GM23338 (cell line): ENCODE measurements at regions not wholly inside any gene's neighbourhood (a gene's known extent, or its start where the extent isn't known, plus 50 kb on each side); places are given as distances from the start of the nearest gene placed in this dataset.

ENCODE experiments used
- ATAC-seq: fragments of 200-7000 bp; cut with Tn5 transposase; 3 replicates; pipeline ENCODE4 v1.9.1; 2020
- DNase-seq: peaks from one replicate; pipeline ENCODE4 v3.0.0-alpha.2; 2015; ENCODE audit warnings: low spot score
- H2AFZ ChIP-seq: fragments of 200-600 bp; sonication (generic); 2 replicates; pipeline ENCODE4 v1.8.0; 2016; ENCODE audit warnings: antibody characterized with exemption, mild to moderate bottlenecking, moderate library complexity
- H3F3A ChIP-seq: fragments of 200-600 bp; sonication (generic); replicated peaks from 2 replicates; pipeline ENCODE4 v1.8.0; 2017; ENCODE audit warnings: antibody characterized with exemption, mixed run types, low read depth
- H3K27ac ChIP-seq: fragments of 200-600 bp; sonication (generic); 2 replicates; pipeline ENCODE4 v1.6.1; 2016; ENCODE audit warnings: low read depth
- H3K27me3 ChIP-seq: fragments of 200-600 bp; sonication (generic); 2 replicates; pipeline ENCODE4 v1.8.0; 2016; ENCODE audit warnings: mild to moderate bottlenecking, mixed run types, moderate library complexity; ENCODE audit not compliant: insufficient read depth
- H3K36me3 ChIP-seq: fragments of 200-600 bp; sonication (generic); 2 replicates; pipeline ENCODE4 v1.8.0; 2016; ENCODE audit warnings: mild to moderate bottlenecking; ENCODE audit not compliant: insufficient read depth
- H3K4me1 ChIP-seq: fragments of 200-600 bp; sonication (generic); 2 replicates; pipeline ENCODE4 v1.8.0; 2016; ENCODE audit warnings: mild to moderate bottlenecking, moderate library complexity; ENCODE audit not compliant: insufficient read depth
- H3K4me2 ChIP-seq: fragments of 200-600 bp; sonication (generic); 2 replicates; pipeline ENCODE4 v1.7.1; 2017; ENCODE audit warnings: mixed run types
- H3K4me3 ChIP-seq: fragments of 200-600 bp; sonication (generic); 2 replicates; pipeline ENCODE4 v1.6.1; 2016; ENCODE audit warnings: mixed run types
- H3K79me2 ChIP-seq: fragments of 200-600 bp; sonication (generic); replicated peaks from 2 replicates; pipeline ENCODE4 v1.8.0; 2017; ENCODE audit warnings: mild to moderate bottlenecking; ENCODE audit not compliant: insufficient read depth
- H3K9me2 ChIP-seq: fragments of 200-600 bp; sonication (generic); 2 replicates; pipeline ENCODE4 v1.8.0; 2017; ENCODE audit not compliant: insufficient read depth
- H4K20me1 ChIP-seq: fragments of 200-600 bp; sonication (generic); replicated peaks from 2 replicates; pipeline ENCODE4 v1.8.0; 2017; ENCODE audit warnings: mild to moderate bottlenecking; ENCODE audit not compliant: insufficient read depth
- H3K27ac Mint-ChIP-seq: 2 replicates; pipeline ENCODE4 v1.8.0; 2020; ENCODE audit warnings: inconsistent platforms, mild to moderate bottlenecking, moderate library complexity, mixed read lengths
- H3K27me3 Mint-ChIP-seq: 3 replicates; pipeline ENCODE4 v1.8.0; 2022; ENCODE audit warnings: low read depth, mild to moderate bottlenecking, moderate library complexity, mixed read lengths, inconsistent platforms; ENCODE audit not compliant: insufficient read depth, poor library complexity
- H3K36me3 Mint-ChIP-seq: 3 replicates; pipeline ENCODE4 v1.8.0; 2021; ENCODE audit warnings: low read depth, mild to moderate bottlenecking, inconsistent platforms, moderate library complexity, mixed read lengths
- H3K4me1 Mint-ChIP-seq: 3 replicates; pipeline ENCODE4 v1.8.0; 2020; ENCODE audit warnings: mild to moderate bottlenecking, inconsistent platforms, mixed read lengths
- H3K4me3 Mint-ChIP-seq: 3 replicates; pipeline ENCODE4 v1.8.0; 2021; ENCODE audit warnings: moderate library complexity, mild to moderate bottlenecking, inconsistent platforms, mixed read lengths
- H3K9me3 Mint-ChIP-seq: 3 replicates; pipeline ENCODE4 v1.8.0; 2020; ENCODE audit warnings: moderate library complexity, mild to moderate bottlenecking, inconsistent platforms, mixed read lengths
- CREB1 ChIP-seq: fragments of 250-450 bp; sonication (Bioruptor Pico); IDR thresholded peaks from 2 replicates; pipeline ENCODE4 v1.5.0; 2020; ENCODE audit warnings: low read depth, mild to moderate bottlenecking, moderate library complexity
- ETS1 ChIP-seq: IDR thresholded peaks from 2 replicates; pipeline ENCODE4 v1.6.1; 2016; ENCODE audit warnings: antibody characterized with exemption
- EZH2 ChIP-seq: fragments of 200-600 bp; sonication (generic); IDR thresholded peaks from one replicate; pipeline ENCODE4 v1.8.0; 2017; ENCODE audit warnings: antibody characterized with exemption, mild to moderate bottlenecking, low read depth; ENCODE audit not compliant: unreplicated experiment
- JUNB ChIP-seq: IDR thresholded peaks from one replicate; pipeline ENCODE4 v1.6.1; 2016; ENCODE audit warnings: antibody characterized with exemption; ENCODE audit not compliant: unreplicated experiment
- NANOG ChIP-seq: IDR thresholded peaks from 2 replicates; pipeline ENCODE4 v1.6.1; 2016; ENCODE audit warnings: antibody characterized with exemption, borderline replicate concordance
- POLR2AphosphoS5 ChIP-seq: IDR thresholded peaks from 2 replicates; pipeline ENCODE4 v1.6.1; 2016; ENCODE audit warnings: antibody characterized with exemption, low read depth
- ZNF331 ChIP-seq: fragments of 250-450 bp; sonication (Bioruptor Pico); IDR thresholded peaks from 2 replicates; pipeline ENCODE4 v1.5.0; 2020; ENCODE audit warnings: low read depth, mild to moderate bottlenecking, moderate library complexity
- ZNF462 ChIP-seq: fragments of 250-450 bp; sonication (Bioruptor Pico); IDR thresholded peaks from 2 replicates; pipeline ENCODE4 v1.5.0; 2020; ENCODE audit warnings: mild to moderate bottlenecking, moderate library complexity

GRCh38 chr4:8700531-8700930 lies 108.0 kb downstream of the CPZ start:
- Histone ChIP-seq H3K79me2 (no peaks in the 10 kb centered on the region), H3K4me1 (no peaks in the 10 kb centered on the region), H3K4me3 (no peak overlapping the region), H3K27me3 (no peaks in the 10 kb centered on the region), H2AFZ (0 out of 2 replicates have a peak overlapping the region, but pooled peaks have one; percentile 43), H3K27ac (no peak overlapping the region), H4K20me1 (no peaks in the 10 kb centered on the region), H3K4me2 (no peak overlapping the region), H3K36me3 (no peaks in the 10 kb centered on the region), H3F3A (no peaks in the 10 kb centered on the region), H3K9me2 (no peaks in the 10 kb centered on the region)
- DNase-seq: no peak
- TF ChIP-seq EZH2: no peak
- TF ChIP-seq ETS1: no peak
- TF ChIP-seq CREB1 (CRISPR knock-in tag): no peak
- no peak for TF ChIP-seq JUNB
- no peak for TF ChIP-seq ZNF462 (CRISPR knock-in tag)
- no peak for TF ChIP-seq POLR2AphosphoS5
- TF ChIP-seq ZNF331 (CRISPR knock-in tag): no peak
- TF ChIP-seq NANOG: no peak
- Mint-ChIP-seq H3K27me3 (peaks cover 12% of the 10 kb centered on the region), H3K4me3 (no peak overlapping the region), H3K4me1 (peaks cover 5% of the 10 kb centered on the region; the same call in 2 of the 3 replicates), H3K9me3 (no peaks in the 10 kb centered on the region; the same call in 2 of the 3 replicates), H3K27ac (no peak overlapping the region), H3K36me3 (no peaks in the 10 kb centered on the region; the same call in 2 of the 3 replicates)
- ATAC-seq: no peak
